LNCAP (cell line): ENCODE measurements at regions not wholly inside any gene's neighbourhood (a gene's known extent, or its start where the extent isn't known, plus 50 kb on each side); places are given as distances from the start of the nearest gene placed in this dataset.

Experiments used
- TF ChIP-seq, protein P1 (sequence below): fragments of 450-650 bp; IDR thresholded peaks from 2 replicates; pipeline ENCODE4 v1.5.1; 2017; ENCODE audit warnings: mild to moderate bottlenecking

DNA sequence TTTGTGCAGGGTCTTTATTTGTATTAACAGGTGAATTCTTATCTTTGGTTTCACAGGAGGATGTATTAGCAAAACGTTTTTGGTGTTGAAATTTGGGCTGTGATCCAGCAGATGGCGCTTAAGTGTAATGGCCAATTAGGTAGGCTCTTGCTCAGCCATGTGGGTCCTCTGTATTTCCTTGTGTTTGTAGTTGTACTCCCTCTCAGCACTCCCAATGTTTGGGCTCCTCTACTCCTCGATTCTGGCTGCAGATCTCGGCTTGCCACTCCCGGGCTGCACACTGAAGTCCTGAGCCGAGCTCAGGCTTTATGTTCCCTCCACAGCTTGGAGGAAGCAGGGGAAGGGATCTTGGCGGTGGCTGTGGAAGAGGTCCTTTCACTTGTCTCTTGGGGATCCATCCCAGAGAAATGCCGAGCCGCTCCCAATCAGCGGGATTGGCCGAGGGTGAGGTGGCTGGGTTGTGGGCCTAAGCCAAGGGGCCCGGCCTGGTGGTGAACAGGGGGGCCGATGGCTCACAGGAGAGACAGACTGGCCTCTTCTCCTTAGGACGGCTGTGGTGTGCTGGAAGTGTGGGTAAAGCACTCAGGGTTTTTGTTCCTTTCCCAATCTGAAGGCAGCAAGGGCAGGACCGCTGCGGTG lies 133.7 kb downstream of the AEBP2 start:
- TF ChIP-seq, protein P1, sequence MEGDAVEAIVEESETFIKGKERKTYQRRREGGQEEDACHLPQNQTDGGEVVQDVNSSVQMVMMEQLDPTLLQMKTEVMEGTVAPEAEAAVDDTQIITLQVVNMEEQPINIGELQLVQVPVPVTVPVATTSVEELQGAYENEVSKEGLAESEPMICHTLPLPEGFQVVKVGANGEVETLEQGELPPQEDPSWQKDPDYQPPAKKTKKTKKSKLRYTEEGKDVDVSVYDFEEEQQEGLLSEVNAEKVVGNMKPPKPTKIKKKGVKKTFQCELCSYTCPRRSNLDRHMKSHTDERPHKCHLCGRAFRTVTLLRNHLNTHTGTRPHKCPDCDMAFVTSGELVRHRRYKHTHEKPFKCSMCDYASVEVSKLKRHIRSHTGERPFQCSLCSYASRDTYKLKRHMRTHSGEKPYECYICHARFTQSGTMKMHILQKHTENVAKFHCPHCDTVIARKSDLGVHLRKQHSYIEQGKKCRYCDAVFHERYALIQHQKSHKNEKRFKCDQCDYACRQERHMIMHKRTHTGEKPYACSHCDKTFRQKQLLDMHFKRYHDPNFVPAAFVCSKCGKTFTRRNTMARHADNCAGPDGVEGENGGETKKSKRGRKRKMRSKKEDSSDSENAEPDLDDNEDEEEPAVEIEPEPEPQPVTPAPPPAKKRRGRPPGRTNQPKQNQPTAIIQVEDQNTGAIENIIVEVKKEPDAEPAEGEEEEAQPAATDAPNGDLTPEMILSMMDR: peak; percentile 71

DNA sequence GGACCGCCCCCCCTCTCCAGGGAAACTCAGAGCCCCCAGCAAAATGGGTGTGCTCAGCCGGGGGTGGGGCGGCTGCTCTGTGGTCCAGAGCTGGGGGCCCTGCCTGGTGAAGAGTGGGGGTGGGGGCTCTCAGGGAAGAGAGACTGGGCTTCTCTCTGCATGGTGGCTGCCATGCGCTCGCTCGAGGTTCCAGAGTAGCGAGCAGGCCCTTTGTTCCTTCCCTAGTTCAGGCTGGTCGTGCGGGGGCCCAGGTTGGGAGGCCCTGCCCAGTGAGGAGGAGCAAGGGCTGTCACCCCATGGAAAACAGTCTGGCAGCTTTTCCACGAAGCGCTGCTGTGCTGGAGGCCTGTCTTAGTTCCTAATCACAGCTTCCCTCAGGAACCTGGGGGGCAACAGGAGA lies 134.6 kb downstream of the AEBP2 start:
- TF ChIP-seq, protein P1: no peak

DNA sequence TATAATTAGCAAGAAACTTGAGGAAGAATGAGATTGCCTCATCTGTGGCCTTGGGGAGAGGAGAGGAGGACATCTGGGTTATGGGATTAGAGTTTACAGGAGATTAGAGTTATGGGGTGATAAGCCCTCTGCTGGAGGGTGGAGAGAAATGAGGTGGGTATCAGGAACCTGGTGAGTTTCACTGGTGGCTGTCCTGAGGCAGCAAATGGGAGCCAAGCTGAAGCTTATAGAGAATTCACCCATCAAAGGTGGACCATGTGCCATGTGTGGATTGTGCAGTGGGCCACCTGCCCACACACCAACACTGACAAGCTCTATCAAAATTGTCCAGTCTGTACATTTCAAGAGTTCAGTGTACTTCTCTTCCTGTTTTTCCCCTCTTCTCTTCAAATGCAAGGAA lies 135.3 kb downstream of the AEBP2 start:
- TF ChIP-seq, protein P1: no peak

DNA sequence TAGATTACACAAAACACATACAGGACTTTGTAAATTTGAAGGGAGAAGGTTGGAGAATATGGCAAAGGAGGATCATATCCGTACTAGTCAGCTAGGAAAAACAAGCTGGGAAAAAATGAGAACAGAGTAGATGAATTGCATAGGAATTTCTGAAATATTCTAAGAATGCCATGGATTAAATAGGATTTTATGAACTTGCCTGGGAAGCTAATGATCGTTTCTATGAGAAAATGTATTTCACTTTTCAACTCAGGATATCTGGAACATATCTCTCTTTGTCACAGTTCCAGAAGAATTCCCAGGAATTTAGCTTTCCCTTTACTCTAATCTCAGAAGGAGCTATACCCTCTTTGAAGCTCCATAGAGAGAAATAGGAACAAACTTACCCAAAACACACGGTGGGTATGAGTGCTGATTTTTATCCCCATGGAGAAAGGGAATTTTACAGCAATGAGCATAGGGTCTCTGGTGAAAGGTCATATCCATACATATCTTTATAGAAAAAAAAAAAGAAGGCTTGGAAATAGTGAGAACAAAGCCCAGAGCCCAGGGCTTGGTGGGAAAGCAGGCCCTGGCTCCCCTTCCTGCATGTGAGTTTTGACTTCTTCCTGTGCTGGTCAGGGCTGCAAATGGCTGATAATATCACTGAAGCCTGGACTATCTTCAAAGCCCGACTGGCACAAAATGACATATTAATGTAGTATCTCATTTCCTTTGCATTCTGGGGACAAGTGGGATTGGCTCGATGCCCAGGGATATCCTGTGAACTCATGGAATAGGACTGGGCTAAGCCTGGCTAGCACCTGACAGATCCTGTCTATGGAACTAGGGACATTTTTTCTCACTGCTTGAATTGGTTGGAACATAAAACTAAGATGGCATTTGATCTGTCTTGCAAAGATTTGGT lies 136.3 kb downstream of the AEBP2 start:
- TF ChIP-seq, protein P1: no peak

DNA sequence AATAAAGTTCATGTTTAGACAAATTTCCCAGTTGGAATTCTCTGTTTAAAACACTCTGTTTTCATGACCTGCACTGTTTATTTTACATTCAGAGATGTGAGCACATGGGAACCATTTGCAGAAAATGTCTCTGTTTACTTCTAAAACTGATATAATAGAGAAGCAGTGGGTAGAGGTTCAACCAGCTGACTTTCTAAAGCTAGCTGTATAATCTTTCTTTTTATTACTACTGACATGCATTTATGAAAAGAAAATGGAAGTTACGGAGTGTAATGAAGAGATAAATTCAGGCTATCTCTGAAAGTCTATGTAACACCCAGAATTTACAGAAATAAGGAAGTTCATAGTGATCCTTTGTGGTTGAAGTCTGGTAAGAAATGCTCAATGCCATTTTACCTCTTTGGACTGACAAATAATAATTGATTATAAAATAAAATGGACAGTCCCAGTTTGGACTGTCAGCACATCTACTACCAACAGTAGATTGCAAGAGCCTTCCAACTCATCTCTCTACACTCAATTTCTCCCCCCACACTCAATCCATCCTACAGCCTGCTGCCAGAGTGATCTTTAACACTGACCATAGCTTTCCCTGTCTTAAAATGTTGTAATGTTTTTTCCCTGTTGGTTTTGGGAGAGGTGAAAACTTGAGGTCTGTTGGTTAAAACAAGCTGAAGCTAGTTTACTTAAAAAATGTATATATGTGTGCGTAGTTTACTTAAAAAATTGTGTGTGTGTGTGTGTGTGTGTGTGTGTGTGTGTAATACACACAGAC lies 137.4 kb downstream of the AEBP2 start:
- TF ChIP-seq, protein P1: no peak

DNA sequence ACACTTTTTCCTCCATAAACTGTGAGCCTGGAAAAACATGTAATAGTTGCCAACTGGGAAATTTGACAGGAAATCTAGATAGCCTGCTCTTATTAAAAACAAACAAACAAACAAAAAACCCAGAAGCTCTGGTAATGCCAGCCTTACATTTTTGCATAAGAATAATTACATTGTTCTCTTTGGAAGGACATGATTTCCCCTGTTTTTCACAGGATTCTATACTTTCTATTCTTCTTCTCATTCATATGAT lies 137.9 kb downstream of the AEBP2 start:
- TF ChIP-seq, protein P1: no peak

DNA sequence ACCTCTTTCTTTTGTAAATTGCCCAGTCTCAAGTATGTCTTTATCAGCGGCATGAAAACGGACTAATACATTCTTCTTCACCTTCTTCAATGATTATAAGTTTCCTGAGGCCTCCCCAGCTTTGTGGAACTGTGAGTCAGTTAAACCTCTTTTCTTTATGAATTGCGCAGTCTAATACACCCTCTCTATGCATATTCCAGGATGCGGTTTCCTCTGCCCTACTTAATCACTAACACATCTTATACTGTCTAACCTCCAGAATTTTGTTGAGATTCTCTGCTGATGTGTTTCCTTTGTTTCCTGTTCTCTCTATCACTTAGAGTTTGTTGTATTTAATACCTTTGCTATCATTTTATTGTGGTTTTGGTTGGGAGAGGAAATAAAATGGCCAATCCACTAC lies 145.4 kb downstream of the AEBP2 start:
- TF ChIP-seq, protein P1: no peak
